ENCODE measurements at regions not wholly inside any gene's neighbourhood (a gene's known extent, or its start where the extent isn't known, plus 50 kb on each side); places are given as distances from the start of the nearest gene placed in this dataset.

DNA sequence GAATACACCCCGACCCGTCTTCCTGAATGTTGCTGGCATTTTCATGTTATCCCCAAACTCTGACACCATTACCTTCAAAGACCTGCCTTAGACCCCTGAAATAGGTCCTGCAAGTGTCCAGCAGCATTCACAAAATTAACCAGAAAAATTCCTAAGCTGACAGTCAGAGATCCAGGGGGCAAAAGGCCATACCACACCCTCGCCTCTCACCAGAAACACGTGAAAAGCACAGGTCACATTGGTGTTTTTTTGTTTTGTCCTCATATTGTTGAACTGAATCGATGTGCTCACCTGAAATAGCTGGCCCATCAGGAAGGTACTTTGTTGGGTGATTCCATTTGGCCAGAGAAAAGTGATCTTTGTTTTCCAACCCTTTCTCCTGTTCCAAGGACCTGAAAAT is 113.1 kb upstream of the HES1 start:
- no peak for TF ChIP-seq POLR2A (IDR thresholded peaks at IDR 0.05; ENCODE audit: extremely low read depth, insufficient read length)
- TF ChIP-seq, protein P1, sequence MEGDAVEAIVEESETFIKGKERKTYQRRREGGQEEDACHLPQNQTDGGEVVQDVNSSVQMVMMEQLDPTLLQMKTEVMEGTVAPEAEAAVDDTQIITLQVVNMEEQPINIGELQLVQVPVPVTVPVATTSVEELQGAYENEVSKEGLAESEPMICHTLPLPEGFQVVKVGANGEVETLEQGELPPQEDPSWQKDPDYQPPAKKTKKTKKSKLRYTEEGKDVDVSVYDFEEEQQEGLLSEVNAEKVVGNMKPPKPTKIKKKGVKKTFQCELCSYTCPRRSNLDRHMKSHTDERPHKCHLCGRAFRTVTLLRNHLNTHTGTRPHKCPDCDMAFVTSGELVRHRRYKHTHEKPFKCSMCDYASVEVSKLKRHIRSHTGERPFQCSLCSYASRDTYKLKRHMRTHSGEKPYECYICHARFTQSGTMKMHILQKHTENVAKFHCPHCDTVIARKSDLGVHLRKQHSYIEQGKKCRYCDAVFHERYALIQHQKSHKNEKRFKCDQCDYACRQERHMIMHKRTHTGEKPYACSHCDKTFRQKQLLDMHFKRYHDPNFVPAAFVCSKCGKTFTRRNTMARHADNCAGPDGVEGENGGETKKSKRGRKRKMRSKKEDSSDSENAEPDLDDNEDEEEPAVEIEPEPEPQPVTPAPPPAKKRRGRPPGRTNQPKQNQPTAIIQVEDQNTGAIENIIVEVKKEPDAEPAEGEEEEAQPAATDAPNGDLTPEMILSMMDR (IDR thresholded peaks at IDR 0.05; ENCODE audit: low read depth, low read length): no peak
